ENCODE measurements at regions not wholly inside any gene's neighbourhood (a gene's known extent, or its start where the extent isn't known, plus 50 kb on each side); places are given as distances from the start of the nearest gene placed in this dataset.

GRCh38 chr10:130435961-130436360, 299.8 kb downstream of the GLRX3 start:
- TF ChIP-seq SPI1 (IDR thresholded peaks at IDR 0.05; ENCODE audit: borderline replicate concordance, low read depth) (no peak), CTCF (IDR thresholded peaks at IDR 0.05; ENCODE audit: insufficient read depth, low read length) (no peak), GABPA (IDR thresholded peaks at IDR 0.05; ENCODE audit: low read depth) (no peak), POLR2AphosphoS5 (IDR thresholded peaks at IDR 0.05; ENCODE audit: low read depth) (no peak), REST (IDR thresholded peaks at IDR 0.05; ENCODE audit: insufficient replicate concordance, low read depth) (no peak)
- no peak for DNase-seq (ENCODE audit: low read depth in 1 of 2, low spot score in 1 of 2)
- Histone ChIP-seq H3K27me3 (ENCODE audit: insufficient read depth, poor library complexity, severe bottlenecking) (no peaks in the 10 kb centered on the region), H3K27ac (replicated peaks) (no peak overlapping the region), H3K4me3 (replicated peaks; ENCODE audit: insufficient read depth, low read length) (no peak overlapping the region)

GRCh38 chr10:130438861-130439260, 302.7 kb downstream of the GLRX3 start:
- H3K4me3 ChIP-seq (replicated peaks; ENCODE audit: insufficient read depth, low read length), result no peak overlapping the region
- DNase-seq (ENCODE audit: low read depth in 1 of 2, low spot score in 1 of 2), result no peak
- H3K27ac ChIP-seq (replicated peaks), result no peak overlapping the region
- H3K27me3 ChIP-seq (ENCODE audit: insufficient read depth, poor library complexity, severe bottlenecking), result no peaks in the 10 kb centered on the region
- TF ChIP-seq CTCF (IDR thresholded peaks at IDR 0.05; ENCODE audit: insufficient read depth, low read length), result no peak
- no peak for TF ChIP-seq SPI1 (IDR thresholded peaks at IDR 0.05; ENCODE audit: borderline replicate concordance, low read depth)
- no peak for TF ChIP-seq POLR2AphosphoS5 (IDR thresholded peaks at IDR 0.05; ENCODE audit: low read depth)
- no peak for TF ChIP-seq REST (IDR thresholded peaks at IDR 0.05; ENCODE audit: insufficient replicate concordance, low read depth)
- no peak for TF ChIP-seq GABPA (IDR thresholded peaks at IDR 0.05; ENCODE audit: low read depth)

- no peaks in the 10 kb centered on the region for H3K27me3 ChIP-seq (ENCODE audit: insufficient read depth, poor library complexity, severe bottlenecking)
- TF ChIP-seq GABPA (IDR thresholded peaks at IDR 0.05; ENCODE audit: low read depth) (no peak), REST (IDR thresholded peaks at IDR 0.05; ENCODE audit: insufficient replicate concordance, low read depth) (no peak), POLR2AphosphoS5 (IDR thresholded peaks at IDR 0.05; ENCODE audit: low read depth) (no peak), SPI1 (IDR thresholded peaks at IDR 0.05; ENCODE audit: borderline replicate concordance, low read depth) (no peak), CTCF (IDR thresholded peaks at IDR 0.05; ENCODE audit: insufficient read depth, low read length) (no peak)
- H3K4me3 ChIP-seq (replicated peaks; ENCODE audit: insufficient read depth, low read length), result no peak overlapping the region
- no peak for DNase-seq (ENCODE audit: low read depth in 1 of 2, low spot score in 1 of 2)
- no peak overlapping the region for H3K27ac ChIP-seq (replicated peaks)
Observed at GRCh38 chr10:130439766-130440165, 303.6 kb downstream of the GLRX3 start.
